SK-N-MC (cell line): ENCODE measurements at regions not wholly inside any gene's neighbourhood (a gene's known extent, or its start where the extent isn't known, plus 50 kb on each side); places are given as distances from the start of the nearest gene placed in this dataset.

ENCODE experiments used
- EZH2 ChIP-seq: fragments of 200-600 bp; sonication (generic); IDR thresholded peaks from one replicate; pipeline ENCODE4 v1.6.1; 2017; ENCODE audit warnings: antibody characterized with exemption
- FOXP2 ChIP-seq: optimal IDR thresholded peaks from 2 replicates; pipeline ENCODE3; 2011; ENCODE audit warnings: mild to moderate bottlenecking, moderate library complexity; ENCODE audit not compliant: insufficient read depth; ENCODE audit errors: extremely low read length, control extremely low read depth
- POLR2AphosphoS5 ChIP-seq: IDR thresholded peaks from 2 replicates; pipeline ENCODE4 v1.6.1; 2012; ENCODE audit warnings: mild to moderate bottlenecking, low read depth, low read length, borderline replicate concordance

- TF ChIP-seq EZH2 (no peak), POLR2AphosphoS5 (no peak), FOXP2 (no peak)
Observed at GRCh38 chr20:22420116-22420598, 164.2 kb downstream of the FOXA2 start.
